Activated naive CD4-positive, alpha-beta T cell treated with anti-CD3 and anti-CD28 coated beads, Interleukin-2, amount 10 ng/mL, durations not matched to agents 7 days and 5 days (primary cell): ENCODE measurements at regions not wholly inside any gene's neighbourhood (a gene's known extent, or its start where the extent isn't known, plus 50 kb on each side); places are given as distances from the start of the nearest gene placed in this dataset.
"Not testable (repeated sequence)": the region's sequence is repeated elsewhere in the genome, so short reads cannot be mapped to it uniquely, and the experiment has no call there.

ENCODE experiments used
- CTCF ChIA-PET: fragments of 350-600 bp; sonication (Branson Sonifier 250); formaldehyde crosslinking; loops from one replicate; lab custom pipeline; 2021; ENCODE audit warnings: antibody characterized with exemption; lab: Charles Lee
- DNase-seq: peaks from one replicate; pipeline ENCODE4 v3.0.0-alpha.2; 2020
- H3K27ac Mint-ChIP-seq: one replicate; pipeline ENCODE4 v1.8.0; 2021; ENCODE audit warnings: mild to moderate bottlenecking, moderate library complexity, mixed read lengths
- H3K27me3 Mint-ChIP-seq: one replicate; pipeline ENCODE4 v1.8.0; 2021; ENCODE audit warnings: mild to moderate bottlenecking, mixed read lengths
- H3K36me3 Mint-ChIP-seq: one replicate; pipeline ENCODE4 v1.8.0; 2021; ENCODE audit warnings: mixed read lengths
- H3K4me1 Mint-ChIP-seq: one replicate; pipeline ENCODE4 v1.8.0; 2021; ENCODE audit warnings: mixed read lengths
- H3K4me3 Mint-ChIP-seq: one replicate; pipeline ENCODE4 v1.8.0; 2021; ENCODE audit warnings: mild to moderate bottlenecking, moderate library complexity, mixed read lengths
- H3K9me3 Mint-ChIP-seq: one replicate; pipeline ENCODE4 v1.8.0; 2021; ENCODE audit warnings: mixed read lengths

DNA sequence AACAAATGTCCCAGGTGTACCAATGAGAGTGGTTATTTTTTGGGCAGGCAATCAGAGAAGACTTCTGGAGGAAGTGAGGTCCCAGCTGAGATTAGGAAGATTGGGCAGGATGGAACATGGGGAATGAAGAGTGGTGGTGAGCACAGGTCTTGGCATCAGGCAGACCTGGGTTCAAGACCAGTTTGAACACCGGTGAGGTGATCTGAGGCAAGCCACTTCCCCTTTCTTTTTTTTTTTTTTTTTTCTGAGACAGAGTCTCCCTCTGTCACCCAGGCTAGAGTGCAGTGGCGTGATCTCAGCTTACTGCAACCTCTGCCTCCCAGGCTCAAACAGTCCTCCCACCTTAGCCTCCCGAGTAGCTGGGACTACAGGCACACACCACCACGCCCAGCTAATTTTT, 134.4 kb downstream of the PHETA1 start:
- DNase-seq, H3K27ac Mint-ChIP-seq, H3K9me3 Mint-ChIP-seq, H3K4me3 Mint-ChIP-seq, H3K36me3 Mint-ChIP-seq, H3K4me1 Mint-ChIP-seq, CTCF ChIA-PET: not testable (repeated sequence)
- peaks cover 14% of the 10 kb centered on the region for H3K27me3 Mint-ChIP-seq

DNA sequence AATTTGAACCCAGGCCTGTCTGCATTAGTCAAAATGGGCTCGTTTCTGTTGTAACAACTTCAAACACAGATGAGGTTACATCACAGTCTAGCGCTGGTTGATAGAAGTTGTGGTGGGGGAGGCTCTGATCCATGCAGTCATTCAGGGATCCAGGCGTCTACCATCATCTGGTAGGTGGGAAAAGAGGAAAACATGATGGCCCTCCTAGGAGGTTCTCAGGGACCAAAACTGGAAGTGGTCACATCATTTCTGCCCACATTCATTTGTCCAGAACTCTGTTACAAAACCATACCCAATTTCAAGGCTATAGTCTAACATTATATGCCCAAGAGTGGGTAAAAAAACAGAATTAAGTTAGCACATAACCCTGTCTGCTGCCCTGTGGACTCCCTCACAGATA, 135.1 kb downstream of the PHETA1 start:
- no peaks in the 10 kb centered on the region for H3K9me3 Mint-ChIP-seq
- H3K27ac Mint-ChIP-seq = no peak overlapping the region
- no peak for DNase-seq
- H3K27me3 Mint-ChIP-seq = peaks cover 14% of the 10 kb centered on the region
- H3K36me3 Mint-ChIP-seq = no peaks in the 10 kb centered on the region
- H3K4me1 Mint-ChIP-seq = no peaks in the 10 kb centered on the region
- H3K4me3 Mint-ChIP-seq = no peak overlapping the region
- CTCF ChIA-PET = no interaction called here

DNA sequence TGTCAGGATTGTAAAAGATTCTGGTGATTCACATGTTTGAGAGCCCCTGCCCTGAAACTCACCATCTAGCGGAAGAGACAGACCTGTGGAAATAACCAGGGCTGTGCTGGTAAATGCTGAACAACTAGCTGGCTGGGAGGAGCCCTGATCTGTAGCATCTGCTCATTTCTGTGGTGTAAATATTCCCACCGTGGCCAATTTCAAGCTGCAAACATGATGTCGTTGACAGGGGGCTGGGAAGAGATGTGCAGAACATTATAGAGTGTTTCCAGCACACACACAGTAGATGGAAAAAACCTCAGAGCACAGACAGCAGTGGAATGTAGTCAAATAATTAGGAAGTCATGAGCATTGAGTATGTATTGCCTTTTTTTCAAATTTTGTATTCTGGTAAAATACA, 138.2 kb downstream of the PHETA1 start:
- CTCF ChIA-PET = no interaction called here
- Mint-ChIP-seq H3K27me3 (peaks cover 14% of the 10 kb centered on the region), H3K4me3 (no peak overlapping the region), H3K27ac (no peak overlapping the region), H3K4me1 (no peaks in the 10 kb centered on the region), H3K9me3 (no peaks in the 10 kb centered on the region), H3K36me3 (no peaks in the 10 kb centered on the region)
- DNase-seq = no peak

DNA sequence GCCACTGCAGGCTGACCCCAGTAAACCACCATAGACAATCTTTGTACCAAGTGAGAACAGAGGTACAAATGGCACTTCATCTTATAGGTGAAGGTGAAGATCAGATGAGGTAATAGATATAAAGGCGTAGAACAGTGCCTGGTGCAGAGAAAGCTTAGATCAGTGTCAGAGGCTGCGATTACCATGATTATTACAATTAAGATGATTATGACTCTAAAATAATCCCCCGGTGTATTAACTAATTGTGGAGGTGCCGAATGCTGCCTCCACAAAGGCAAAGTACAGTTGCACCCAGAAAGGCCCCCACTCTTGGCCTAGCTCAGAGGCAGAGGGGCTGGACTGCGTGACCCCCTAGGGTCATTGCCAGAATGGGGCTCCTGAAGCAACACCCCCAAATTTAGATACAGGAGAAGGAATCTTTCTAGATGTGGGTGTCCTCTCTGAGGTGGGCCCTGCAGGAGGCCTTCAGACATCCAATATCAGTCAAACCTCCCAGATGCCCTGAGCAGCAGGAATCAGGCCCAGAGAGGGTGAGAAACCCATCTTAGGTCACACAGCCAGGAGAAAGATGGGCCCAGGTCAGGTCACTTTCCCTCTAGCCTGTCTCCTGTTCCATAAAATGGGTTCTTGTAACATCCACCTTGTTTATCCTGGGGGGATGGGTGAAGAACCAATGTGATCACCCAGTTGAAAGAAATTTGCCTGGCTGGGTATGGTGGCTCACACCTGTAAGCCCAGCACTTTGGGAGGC, 139.8 kb downstream of the PHETA1 start:
- Mint-ChIP-seq H3K36me3 (no peaks in the 10 kb centered on the region), H3K9me3 (no peaks in the 10 kb centered on the region), H3K27ac (no peak overlapping the region), H3K4me1 (peaks cover 11% of the 10 kb centered on the region), H3K4me3 (no peak overlapping the region), H3K27me3 (peaks cover 14% of the 10 kb centered on the region)
- CTCF ChIA-PET = no interaction called here
- no peak for DNase-seq

DNA sequence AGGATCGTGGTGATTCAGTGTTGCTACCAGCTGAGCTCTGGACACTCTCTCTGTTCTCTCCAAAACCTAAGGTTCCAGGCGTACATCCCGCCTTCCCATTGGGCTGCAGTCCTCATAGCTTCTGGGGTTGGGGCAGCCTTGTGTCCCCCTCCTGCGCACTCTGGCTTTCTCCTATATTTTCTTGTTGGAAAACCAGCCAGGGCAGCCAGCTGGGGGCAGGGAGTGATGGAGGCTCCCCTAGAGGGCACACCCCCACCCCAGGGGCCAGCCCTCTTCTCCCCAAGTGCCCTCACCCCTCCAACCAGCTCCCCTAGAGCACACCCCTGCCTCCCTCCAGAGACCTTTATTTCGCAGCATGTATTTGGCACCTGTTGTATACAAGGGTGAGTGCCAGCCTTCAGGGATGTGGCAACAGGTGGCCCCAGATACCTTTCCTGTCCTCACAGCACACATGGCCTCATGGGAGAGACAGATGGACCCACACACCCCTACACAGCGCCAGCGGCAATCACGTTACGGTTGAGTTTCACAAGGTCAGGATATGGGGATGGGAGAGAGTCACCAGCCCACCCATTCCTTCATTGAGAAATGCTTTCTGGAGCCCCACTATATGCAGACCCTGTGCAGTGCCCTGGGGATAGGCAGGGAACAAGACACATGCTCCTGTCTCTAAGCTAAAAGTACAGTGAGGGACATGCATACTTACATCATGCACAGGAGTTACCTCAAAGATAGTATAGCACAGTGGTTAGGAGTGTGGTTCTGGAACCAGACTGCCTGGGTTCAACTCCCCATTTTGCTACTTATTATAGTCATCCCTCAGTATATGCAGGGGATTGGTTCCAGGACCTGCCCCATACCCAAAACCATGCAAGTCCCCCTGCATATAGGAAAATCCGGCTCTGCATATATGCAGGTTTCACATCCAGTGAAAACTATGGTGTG, 141.1 kb downstream of the PHETA1 start:
- H3K27ac Mint-ChIP-seq = no peak overlapping the region
- H3K9me3 Mint-ChIP-seq = no peaks in the 10 kb centered on the region
- H3K4me1 Mint-ChIP-seq = peaks cover 14% of the 10 kb centered on the region
- CTCF ChIA-PET = no interaction called here
- DNase-seq = no peak
- H3K27me3 Mint-ChIP-seq = peaks cover 10% of the 10 kb centered on the region
- no peak overlapping the region for H3K4me3 Mint-ChIP-seq
- no peaks in the 10 kb centered on the region for H3K36me3 Mint-ChIP-seq

GRCh38 chr12:111226680-111227079, 142.2 kb downstream of the PHETA1 start:
- no peak for DNase-seq
- Mint-ChIP-seq H3K27me3 (peaks cover 10% of the 10 kb centered on the region), H3K4me3 (no peak overlapping the region), H3K9me3 (no peaks in the 10 kb centered on the region), H3K36me3 (no peaks in the 10 kb centered on the region), H3K4me1 (peaks cover 14% of the 10 kb centered on the region), H3K27ac (no peak overlapping the region)
- CTCF ChIA-PET = no interaction called here

DNA sequence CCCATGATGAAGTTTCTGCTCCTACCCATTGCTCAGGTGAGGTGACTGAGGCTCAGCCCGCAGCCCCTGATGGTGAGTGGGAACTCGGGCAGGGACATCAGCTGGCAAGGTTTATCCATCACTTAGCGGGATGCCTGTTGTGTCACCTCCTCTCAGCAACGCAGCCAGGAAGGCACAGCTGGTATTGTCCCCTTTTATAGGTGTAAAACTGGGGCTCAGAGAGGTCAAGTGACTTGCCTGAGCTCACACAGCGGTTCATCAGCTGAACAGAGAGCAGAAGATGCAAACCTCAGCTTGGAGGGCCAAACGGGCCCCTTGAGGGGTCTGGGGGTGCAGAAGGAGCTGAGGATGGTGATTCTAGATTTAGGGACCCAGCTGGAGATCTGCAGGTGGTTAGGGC, 143.6 kb downstream of the PHETA1 start:
- CTCF ChIA-PET = no interaction called here

GRCh38 chr12:111224186-111225066, 144.5 kb downstream of the PHETA1 start:
- peaks cover 14% of the 10 kb centered on the region for H3K4me1 Mint-ChIP-seq
- H3K27ac Mint-ChIP-seq = no peak overlapping the region
- no peaks in the 10 kb centered on the region for H3K27me3 Mint-ChIP-seq
- H3K9me3 Mint-ChIP-seq = no peaks in the 10 kb centered on the region
- CTCF ChIA-PET = no interaction called here
- DNase-seq = no peak
- H3K4me3 Mint-ChIP-seq = no peak overlapping the region
- H3K36me3 Mint-ChIP-seq = no peaks in the 10 kb centered on the region

More for the DNA sequence above, 143.6 kb downstream of the PHETA1 start:
- Mint-ChIP-seq H3K9me3 (no peaks in the 10 kb centered on the region), H3K27me3 (peaks cover 7% of the 10 kb centered on the region), H3K27ac (no peak overlapping the region), H3K36me3 (no peaks in the 10 kb centered on the region), H3K4me1 (peaks cover 14% of the 10 kb centered on the region), H3K4me3 (no peak overlapping the region)
- no peak for DNase-seq

DNA sequence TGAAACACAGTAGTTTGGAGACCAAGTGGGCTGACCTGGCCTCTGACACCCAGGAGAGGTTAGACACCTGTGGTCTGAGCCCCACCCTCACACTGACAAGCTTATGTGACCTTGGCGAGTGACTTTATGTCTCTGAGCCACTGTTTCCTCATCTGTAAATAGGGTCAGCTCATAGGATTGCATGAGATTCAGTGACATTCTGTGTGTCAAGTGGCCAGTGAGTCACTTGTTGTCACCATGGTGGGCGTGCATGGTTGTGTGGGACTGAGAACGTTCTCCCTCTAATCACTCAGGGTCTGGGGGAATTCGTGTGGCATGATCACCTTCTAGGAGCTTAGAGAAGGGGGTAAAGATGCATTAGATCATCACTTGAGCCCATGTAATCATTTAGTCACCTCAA, 146.4 kb downstream of the PHETA1 start:
- no peak overlapping the region for H3K27ac Mint-ChIP-seq
- H3K4me1 Mint-ChIP-seq = peaks cover 14% of the 10 kb centered on the region
- H3K4me3 Mint-ChIP-seq = no peak overlapping the region
- H3K9me3 Mint-ChIP-seq = no peaks in the 10 kb centered on the region
- no peaks in the 10 kb centered on the region for H3K36me3 Mint-ChIP-seq
- CTCF ChIA-PET = no interaction called here
- peaks cover 7% of the 10 kb centered on the region for H3K27me3 Mint-ChIP-seq
- DNase-seq = no peak

DNA sequence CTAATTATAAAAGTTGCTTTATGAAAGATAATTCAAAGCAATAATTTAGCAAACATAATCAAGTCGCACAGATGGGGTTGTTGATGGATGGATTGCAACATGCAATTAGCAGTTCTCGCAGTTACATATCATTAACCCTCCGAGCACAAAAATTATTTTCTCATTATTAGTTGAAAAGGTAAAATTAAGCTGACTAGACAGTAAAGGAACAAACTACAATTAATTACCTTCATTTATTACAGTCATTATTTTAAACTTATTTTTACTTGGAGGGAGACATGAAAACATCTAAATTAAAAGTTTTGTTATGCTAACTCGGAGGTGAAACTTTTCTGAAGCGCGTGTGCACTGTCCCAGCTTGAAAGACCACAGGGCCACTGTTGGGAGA, 146.9 kb downstream of the PHETA1 start:
- Mint-ChIP-seq H3K36me3 (no peaks in the 10 kb centered on the region), H3K27me3 (peaks cover 11% of the 10 kb centered on the region), H3K9me3 (no peaks in the 10 kb centered on the region), H3K4me1 (peaks cover 14% of the 10 kb centered on the region), H3K4me3 (no peak overlapping the region), H3K27ac (no peak overlapping the region)
- no peak for DNase-seq
- CTCF ChIA-PET = no interaction called here

GRCh38 chr12:111221062-111222026, 147.6 kb downstream of the PHETA1 start:
- CTCF ChIA-PET = no interaction called here
- Mint-ChIP-seq H3K27ac (no peak overlapping the region), H3K4me3 (no peak overlapping the region), H3K36me3 (no peaks in the 10 kb centered on the region), H3K9me3 (no peaks in the 10 kb centered on the region), H3K4me1 (peaks cover 14% of the 10 kb centered on the region), H3K27me3 (peaks cover 15% of the 10 kb centered on the region)
- DNase-seq = no peak

GRCh38 chr12:111220363-111220762, 148.5 kb downstream of the PHETA1 start:
- H3K4me3 Mint-ChIP-seq = no peak overlapping the region
- H3K27ac Mint-ChIP-seq = no peak overlapping the region
- peaks cover 21% of the 10 kb centered on the region for H3K27me3 Mint-ChIP-seq
- CTCF ChIA-PET = no interaction called here
- no peaks in the 10 kb centered on the region for H3K9me3 Mint-ChIP-seq
- no peaks in the 10 kb centered on the region for H3K36me3 Mint-ChIP-seq
- no peak for DNase-seq
- H3K4me1 Mint-ChIP-seq = peaks cover 14% of the 10 kb centered on the region

GRCh38 chr12:111219440-111219839, 149.5 kb downstream of the PHETA1 start:
- H3K4me1 Mint-ChIP-seq = peaks cover 6% of the 10 kb centered on the region
- H3K9me3 Mint-ChIP-seq = no peaks in the 10 kb centered on the region
- no peaks in the 10 kb centered on the region for H3K36me3 Mint-ChIP-seq

More at GRCh38 chr12:111219440-111219839, 149.5 kb downstream of the PHETA1 start:
- Mint-ChIP-seq H3K27me3 (peaks cover 30% of the 10 kb centered on the region), H3K4me3 (no peak overlapping the region), H3K27ac (no peak overlapping the region)
- CTCF ChIA-PET = no interaction called here
- DNase-seq = no peak
